Urinary bladder (tissue), 3 donors: ENCODE measurements at regions not wholly inside any gene's neighbourhood (a gene's known extent, or its start where the extent isn't known, plus 50 kb on each side); places are given as distances from the start of the nearest gene placed in this dataset.

ENCODE experiments used
- DNase-seq: peaks from one replicate; pipeline ENCODE4 v3.0.0-alpha.2; 2015; ENCODE audit errors: extremely low spot score
- H3K27ac ChIP-seq: one replicate; pipeline ENCODE4 v1.5.1; 2013; ENCODE audit warnings: low read depth, mild to moderate bottlenecking, moderate library complexity
- H3K36me3 ChIP-seq: one replicate; pipeline ENCODE4 v1.6.1; 2013; ENCODE audit warnings: mild to moderate bottlenecking, moderate library complexity; ENCODE audit not compliant: insufficient read depth
- H3K4me1 ChIP-seq: one replicate; pipeline ENCODE4 v1.6.1; 2013; ENCODE audit warnings: mild to moderate bottlenecking, moderate library complexity; ENCODE audit not compliant: insufficient read depth
- H3K4me3 ChIP-seq: one replicate; pipeline ENCODE4 v1.5.1; 2013; ENCODE audit warnings: low read depth, low read length
- WGBS: extraction: QIAGEN DNeasy Blood & Tissue Kit; methylation state at CpG from one replicate; pipeline ENCODE4 v1.1.7; 2013; 5-methylcytosine and 5-hydroxymethylcytosine counted together
- donor health status: healthy with polysubstance abuse.
- donor health status: healthy.

DNA sequence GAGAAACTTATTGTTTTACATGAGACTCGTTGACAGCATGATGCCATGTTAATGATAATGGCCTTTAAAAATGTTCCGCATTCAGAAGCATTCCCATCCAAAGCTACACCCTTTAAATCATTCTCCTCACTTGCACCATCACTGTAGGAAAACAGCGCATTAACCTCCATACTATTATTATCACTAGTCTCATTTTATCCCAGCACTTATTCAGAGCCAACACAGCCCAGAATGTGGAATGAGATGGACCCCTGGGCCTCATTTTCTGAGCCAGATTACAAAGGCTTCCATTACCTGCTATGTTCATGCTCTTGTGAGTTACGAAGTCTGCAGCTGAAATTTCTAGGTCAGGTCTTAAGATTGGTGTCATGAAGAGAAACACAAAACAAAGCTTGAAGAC, 159.4 kb downstream of the HS3ST3A1 start:
- no peak overlapping the region for H3K4me3 ChIP-seq
- no peak overlapping the region for H3K27ac ChIP-seq
- no peak for DNase-seq
- H3K4me1 ChIP-seq, result no peaks in the 10 kb centered on the region
- no peaks in the 10 kb centered on the region for H3K36me3 ChIP-seq
- 83% methylated on average over 4 of the region's 4 CpGs for WGBS

DNA sequence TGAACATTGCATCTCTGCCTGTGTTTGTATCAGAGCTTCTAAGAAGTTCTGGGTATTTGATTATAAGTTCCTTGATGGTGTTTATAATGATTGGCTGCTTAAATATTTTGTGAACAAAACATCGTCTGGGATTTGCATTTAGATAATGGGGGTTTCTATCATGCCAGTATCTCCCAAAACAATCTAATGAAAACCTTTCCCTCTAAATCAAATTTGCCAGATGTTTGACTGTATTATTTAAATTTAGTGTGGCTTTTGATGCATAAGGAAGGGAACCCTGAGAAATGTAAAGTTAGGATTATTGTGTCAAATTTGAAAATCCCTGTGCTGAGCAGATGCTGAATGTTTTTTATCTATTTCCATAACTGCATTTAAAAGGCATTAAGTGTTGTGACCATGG, 159.9 kb downstream of the HS3ST3A1 start:
- no peak overlapping the region for H3K27ac ChIP-seq
- no peak for DNase-seq
- no peak overlapping the region for H3K4me3 ChIP-seq
- no peaks in the 10 kb centered on the region for H3K4me1 ChIP-seq
- 41% methylated on average over 1 of the region's 1 CpG for WGBS
- no peaks in the 10 kb centered on the region for H3K36me3 ChIP-seq

DNA sequence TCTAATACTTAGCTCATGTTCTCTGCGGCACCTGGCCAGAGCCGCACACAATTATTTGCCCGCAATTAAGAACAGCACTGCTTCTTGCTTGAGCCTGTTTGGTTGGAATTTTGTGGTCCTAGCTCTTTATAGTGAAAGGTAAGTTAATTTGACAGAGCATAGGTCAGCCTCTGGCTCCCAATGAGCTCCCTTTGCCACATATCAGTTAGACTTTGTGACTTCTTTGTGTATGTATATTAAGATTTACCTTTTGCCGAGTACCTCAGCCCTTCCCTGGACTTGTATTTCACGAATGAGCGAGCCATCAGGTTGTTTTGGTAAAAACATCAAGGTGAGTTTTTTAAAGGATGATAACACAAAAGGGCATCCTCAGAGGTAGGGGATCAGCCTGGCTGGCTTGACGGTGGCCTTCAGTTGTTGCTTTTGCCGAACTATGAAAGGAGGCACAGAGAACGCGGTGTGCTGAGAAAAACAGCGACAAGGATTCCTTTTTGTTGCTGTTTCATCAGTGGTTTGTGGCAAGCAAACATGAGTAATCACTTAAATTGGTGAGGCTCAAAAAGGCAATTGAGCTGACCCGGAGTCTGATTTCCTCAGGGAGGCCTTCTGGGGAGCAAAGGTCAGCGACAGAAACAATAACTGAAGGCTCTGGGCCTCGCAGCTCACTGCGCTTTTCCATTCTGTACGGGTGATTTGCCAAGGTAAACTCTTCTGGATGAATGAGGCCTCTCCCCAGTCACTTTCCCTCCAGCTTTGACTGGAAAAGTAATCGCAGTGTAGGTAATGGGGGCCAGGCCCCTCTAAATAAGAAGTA, 163.6 kb downstream of the HS3ST3A1 start:
- Histone ChIP-seq H3K27ac (no peak overlapping the region), H3K36me3 (no peaks in the 10 kb centered on the region), H3K4me3 (no peak overlapping the region), H3K4me1 (no peaks in the 10 kb centered on the region)
- WGBS, result 69% methylated on average over 17 of the region's 17 CpGs
- DNase-seq, result no peak

DNA sequence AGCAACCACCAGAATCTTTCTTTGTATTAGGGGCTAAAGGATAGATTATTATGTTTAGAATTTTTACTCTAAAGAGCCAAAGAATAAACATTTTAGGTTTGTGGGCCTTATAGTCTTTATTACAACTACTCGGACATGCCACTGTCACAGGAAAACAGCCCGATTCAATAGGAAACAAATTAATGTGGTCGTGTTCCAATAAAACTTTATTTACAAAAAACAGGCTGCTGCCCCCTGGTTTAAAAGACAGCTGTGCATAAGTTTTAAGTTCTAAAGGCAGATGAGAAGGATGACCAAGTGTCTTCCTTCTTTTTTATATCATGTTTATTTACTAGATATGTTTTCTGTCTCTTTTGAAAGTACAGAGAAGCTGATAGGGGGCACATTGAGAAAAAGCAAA, 166.5 kb downstream of the HS3ST3A1 start:
- no peak overlapping the region for H3K27ac ChIP-seq
- H3K36me3 ChIP-seq, result no peaks in the 10 kb centered on the region
- WGBS, result 78% methylated on average over 3 of the region's 3 CpGs
- DNase-seq, result no peak
- no peak overlapping the region for H3K4me3 ChIP-seq
- H3K4me1 ChIP-seq, result no peaks in the 10 kb centered on the region

DNA sequence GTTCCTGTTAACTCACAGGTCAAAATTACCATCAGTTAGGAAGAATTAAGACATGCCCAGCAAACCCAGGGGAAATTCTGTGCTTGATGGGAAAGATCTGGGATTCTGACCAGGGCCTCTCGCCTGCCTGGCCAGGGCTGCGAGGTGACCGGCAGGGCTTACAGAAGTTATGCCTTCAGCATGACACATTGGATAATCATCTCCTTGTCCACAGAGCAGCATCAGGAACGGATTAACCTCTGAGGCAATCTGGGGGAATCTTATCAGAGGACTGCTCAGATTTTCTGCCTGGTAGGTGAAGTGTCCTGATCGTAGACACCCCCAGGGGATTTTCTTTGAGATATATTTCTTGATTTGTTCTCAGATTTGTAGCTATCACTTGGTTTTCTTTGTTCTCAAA, 172.5 kb downstream of the HS3ST3A1 start:
- DNase-seq, result no peak
- Histone ChIP-seq H3K4me3 (no peak overlapping the region), H3K36me3 (no peaks in the 10 kb centered on the region), H3K27ac (no peak overlapping the region), H3K4me1 (no peaks in the 10 kb centered on the region)
- 27% methylated on average over 5 of the region's 5 CpGs for WGBS

DNA sequence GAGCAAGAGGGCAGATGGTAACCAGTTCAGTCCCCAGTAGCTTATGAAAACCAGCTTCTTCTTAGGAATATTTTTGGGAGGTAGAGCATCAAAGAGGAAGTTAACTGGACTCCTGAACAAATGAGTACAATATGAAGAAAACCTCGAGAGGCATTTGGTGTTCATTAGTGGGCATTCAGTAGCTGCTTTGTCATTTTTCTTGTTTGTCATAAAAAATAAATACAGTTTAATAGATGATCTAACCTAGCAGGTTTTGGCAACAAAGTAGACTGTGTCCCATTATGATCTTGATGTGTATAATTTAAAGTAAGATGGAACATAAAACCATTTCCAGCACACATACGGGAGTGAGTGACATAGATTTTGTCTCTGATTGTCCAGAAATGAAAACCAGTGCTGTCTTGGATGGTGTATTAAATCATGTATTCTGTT, 173.1 kb downstream of the HS3ST3A1 start:
- Histone ChIP-seq H3K27ac (no peak overlapping the region), H3K4me1 (no peaks in the 10 kb centered on the region), H3K4me3 (no peak overlapping the region), H3K36me3 (no peaks in the 10 kb centered on the region)
- 69% methylated on average over 2 of the region's 2 CpGs for WGBS
- DNase-seq, result no peak

DNA sequence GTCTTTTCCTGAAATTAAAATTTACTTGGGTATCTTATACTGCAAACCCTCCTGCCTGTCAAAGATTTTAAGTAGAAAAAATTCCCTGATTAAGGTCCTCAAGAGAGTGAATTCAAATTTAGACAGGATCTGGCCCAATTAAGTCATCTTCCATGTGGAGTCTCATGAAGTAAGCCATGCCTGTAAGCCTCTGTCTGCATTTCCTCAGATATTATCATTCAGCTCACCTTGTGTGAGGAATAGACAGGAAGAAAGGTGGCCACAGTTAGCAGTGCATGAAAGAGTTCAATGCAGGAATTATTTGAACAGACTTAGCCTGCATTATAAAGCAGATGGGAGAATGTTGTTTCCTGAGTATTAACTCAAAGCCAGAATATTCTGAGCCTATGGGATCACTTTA, 174.7 kb downstream of the HS3ST3A1 start:
- H3K27ac ChIP-seq, result no peak overlapping the region
- DNase-seq, result no peak
- no peaks in the 10 kb centered on the region for H3K4me1 ChIP-seq
- no peaks in the 10 kb centered on the region for H3K36me3 ChIP-seq
- H3K4me3 ChIP-seq, result no peak overlapping the region

DNA sequence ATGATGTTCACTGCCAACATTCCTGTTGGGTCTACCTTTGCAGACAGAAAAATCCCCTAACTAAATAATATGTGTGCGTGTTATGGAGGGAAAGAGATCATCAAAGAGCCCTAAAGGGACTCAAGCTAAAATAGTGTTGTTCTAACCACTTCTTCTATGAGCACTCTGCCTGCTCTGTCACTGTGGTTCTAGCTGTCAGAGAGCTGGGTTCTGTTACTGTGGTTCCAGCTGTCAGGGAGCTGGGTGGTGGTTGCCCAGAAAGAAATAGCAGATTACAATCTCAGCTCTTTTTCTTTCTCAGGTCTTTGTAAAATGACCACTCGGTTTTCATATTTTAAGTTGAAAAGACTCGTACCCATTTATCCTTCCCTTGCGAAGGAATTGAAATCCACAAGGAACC, 176.3 kb downstream of the HS3ST3A1 start:
- no peak for DNase-seq
- no peaks in the 10 kb centered on the region for H3K4me1 ChIP-seq
- H3K4me3 ChIP-seq, result no peak overlapping the region
- H3K36me3 ChIP-seq, result no peaks in the 10 kb centered on the region
- H3K27ac ChIP-seq, result no peak overlapping the region
- 94% methylated on average over 4 of the region's 4 CpGs for whole genome bisulfite sequencing

DNA sequence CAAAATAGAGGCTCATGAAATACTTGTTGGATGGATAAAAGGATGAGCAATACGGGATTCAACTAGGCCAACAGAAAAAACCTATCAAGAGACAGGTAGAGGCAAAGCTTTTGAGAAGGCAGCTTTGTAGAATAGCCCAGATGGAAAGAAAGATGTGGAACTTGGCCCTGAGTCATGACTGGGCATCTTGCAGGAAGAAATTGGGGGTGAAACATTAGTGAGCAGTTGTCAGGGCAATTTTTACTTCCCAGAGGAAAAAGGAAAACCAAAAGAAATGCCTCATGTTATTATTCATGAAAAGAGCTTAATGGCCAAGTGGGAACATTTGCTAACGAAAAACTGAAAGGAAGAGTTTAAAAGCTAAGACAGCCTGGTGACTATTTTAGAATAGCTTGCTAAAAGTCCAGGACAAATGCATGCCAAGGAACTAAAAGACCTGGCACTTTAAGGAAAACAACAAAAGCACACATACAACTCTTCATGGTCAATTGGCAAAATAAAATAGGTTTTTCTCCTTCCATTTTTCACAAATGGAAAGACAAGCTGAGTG, 180.1 kb downstream of the HS3ST3A1 start:
- WGBS, result 86% methylated on average over 2 of the region's 2 CpGs
- DNase-seq, result no peak
- no peaks in the 10 kb centered on the region for H3K36me3 ChIP-seq
- no peak overlapping the region for H3K27ac ChIP-seq
- H3K4me3 ChIP-seq, result no peak overlapping the region
- H3K4me1 ChIP-seq, result no peaks in the 10 kb centered on the region

DNA sequence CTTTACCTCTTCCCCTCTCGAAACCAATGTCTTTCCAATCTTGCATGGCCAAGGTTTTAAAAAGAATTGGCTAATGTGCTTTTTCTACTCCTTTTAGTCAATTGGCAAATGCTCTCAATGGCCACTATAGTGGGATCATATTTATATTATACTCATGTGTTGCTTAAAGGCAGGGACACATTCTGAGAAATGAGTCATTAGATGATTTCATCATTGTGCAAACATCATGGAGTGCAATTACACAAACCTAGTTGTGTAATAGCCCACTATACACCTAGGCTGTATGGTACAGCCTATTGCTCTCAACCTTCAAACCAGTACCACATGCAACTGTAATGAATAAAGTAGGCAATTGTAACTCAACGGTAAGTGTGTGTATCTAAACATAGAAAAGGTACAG, 180.9 kb downstream of the HS3ST3A1 start:
- 88% methylated on average over 2 of the region's 2 CpGs for WGBS
- Histone ChIP-seq H3K27ac (no peak overlapping the region), H3K36me3 (no peaks in the 10 kb centered on the region), H3K4me3 (no peak overlapping the region), H3K4me1 (no peaks in the 10 kb centered on the region)
- DNase-seq, result no peak

DNA sequence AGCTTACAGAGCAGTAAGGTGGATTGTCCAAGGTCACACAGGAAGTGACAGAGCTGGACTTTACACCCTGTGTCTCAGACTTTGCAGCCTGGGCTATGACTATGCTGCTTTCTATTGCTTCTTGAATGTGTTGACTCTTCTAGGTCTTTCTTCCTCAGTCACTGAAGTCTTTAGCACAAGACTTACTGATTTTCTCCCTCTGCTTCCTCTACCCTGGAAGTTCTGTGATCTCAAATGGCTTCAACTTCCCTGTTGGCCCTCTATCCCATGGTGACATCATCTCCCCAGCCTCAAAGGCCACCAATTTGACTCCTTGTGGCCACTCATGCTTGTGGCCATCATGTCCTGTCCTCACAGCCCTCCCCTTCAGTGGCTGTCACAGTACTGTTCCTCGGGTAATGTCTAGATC, 181.3 kb downstream of the HS3ST3A1 start:
- H3K4me1 ChIP-seq, result no peaks in the 10 kb centered on the region
- no peak for DNase-seq
- 93% methylated on average over 1 of the region's 1 CpG for WGBS
- no peak overlapping the region for H3K4me3 ChIP-seq
- H3K27ac ChIP-seq, result no peak overlapping the region
- H3K36me3 ChIP-seq, result no peaks in the 10 kb centered on the region

DNA sequence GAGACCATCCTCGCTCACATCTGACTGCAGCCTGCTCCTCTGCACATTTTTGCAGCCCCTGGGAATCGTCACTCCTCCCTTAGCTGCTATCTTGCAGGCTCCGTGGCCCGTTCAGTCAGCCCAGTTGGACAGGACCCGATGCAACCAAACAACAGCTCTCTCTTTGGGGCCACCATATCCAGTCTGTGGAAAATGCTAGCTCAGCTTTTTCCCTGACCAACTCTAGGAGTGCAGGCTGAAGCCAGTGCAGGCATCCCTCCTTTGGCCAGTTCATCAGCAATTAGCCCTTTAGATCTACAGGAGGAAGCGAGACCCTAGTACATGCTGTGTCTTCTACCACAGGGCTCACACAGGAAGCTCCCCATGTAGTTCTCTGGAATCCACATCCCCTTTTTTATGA, 182.1 kb downstream of the HS3ST3A1 start:
- DNase-seq, result no peak
- H3K4me3 ChIP-seq, result no peak overlapping the region
- WGBS, result 85% methylated on average over 6 of the region's 6 CpGs
- H3K36me3 ChIP-seq, result no peaks in the 10 kb centered on the region
- H3K4me1 ChIP-seq, result no peaks in the 10 kb centered on the region
- no peak overlapping the region for H3K27ac ChIP-seq

DNA sequence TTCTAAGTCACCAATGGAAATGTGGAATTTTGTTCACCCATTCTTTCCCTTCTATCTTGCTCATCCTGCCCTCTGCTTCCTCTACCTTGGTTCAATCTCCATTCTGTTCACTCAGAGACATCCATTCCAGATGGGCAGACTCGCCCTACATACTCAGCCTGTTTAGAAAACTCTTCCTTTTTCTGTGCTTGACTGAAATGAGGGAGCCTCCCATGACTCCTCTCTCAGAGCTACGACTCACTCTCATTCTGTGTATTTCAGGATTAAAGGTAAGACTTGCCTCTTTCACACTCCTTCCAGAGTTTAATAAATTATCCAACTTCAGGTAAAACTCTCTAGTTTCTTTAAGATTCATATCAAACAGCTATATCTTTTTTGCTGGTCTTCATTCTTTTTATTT, 182.8 kb downstream of the HS3ST3A1 start:
- no peaks in the 10 kb centered on the region for H3K36me3 ChIP-seq
- WGBS, result 90% methylated on average over 2 of the region's 2 CpGs
- no peak overlapping the region for H3K27ac ChIP-seq
- no peak for DNase-seq
- no peak overlapping the region for H3K4me3 ChIP-seq
- no peaks in the 10 kb centered on the region for H3K4me1 ChIP-seq

DNA sequence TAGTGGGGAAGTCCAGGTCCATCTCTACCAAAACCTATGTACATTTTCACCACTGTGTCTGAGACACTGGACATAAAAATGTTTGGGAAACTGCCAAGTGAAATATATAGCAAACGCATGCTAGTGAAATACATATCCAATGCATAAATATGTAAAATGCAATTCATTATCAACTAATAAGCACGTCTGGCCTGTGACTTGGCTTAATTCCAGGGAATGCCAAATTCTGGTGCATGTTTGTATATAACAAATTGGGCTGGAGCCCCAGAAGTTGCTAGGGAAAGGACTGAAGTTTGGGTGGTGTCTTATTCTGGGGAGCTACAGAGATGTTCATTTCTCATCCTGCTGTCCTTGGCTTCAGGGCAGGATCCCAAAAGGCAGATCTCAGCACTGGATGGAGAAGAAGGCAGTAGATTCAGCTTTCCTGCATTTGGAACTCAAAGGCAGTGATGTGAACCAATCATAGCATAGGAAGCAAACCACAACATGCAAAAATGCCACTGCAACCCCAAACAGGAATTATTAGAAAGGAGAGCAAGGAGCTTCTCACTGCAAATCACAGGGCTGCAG, 184.3 kb downstream of the HS3ST3A1 start:
- no peak overlapping the region for H3K4me3 ChIP-seq
- no peak for DNase-seq
- no peaks in the 10 kb centered on the region for H3K36me3 ChIP-seq
- 40% methylated on average over 2 of the region's 2 CpGs for whole genome bisulfite sequencing
- no peak overlapping the region for H3K27ac ChIP-seq
- no peaks in the 10 kb centered on the region for H3K4me1 ChIP-seq
